Naive B cell (primary cell): ENCODE measurements at regions not wholly inside any gene's neighbourhood (a gene's known extent, or its start where the extent isn't known, plus 50 kb on each side); places are given as distances from the start of the nearest gene placed in this dataset.

Source experiments
- ATAC-seq, 2 donors: fragments of 150-1000 bp; cut with Tn5 transposase; 2 replicates each; pipeline ENCODE4 v1.10.0; 2021; ENCODE audit warnings: low read depth in 2 of 2, mild to moderate bottlenecking in 2 of 2, moderate library complexity in 2 of 2
- DNase-seq: peaks from one replicate; pipeline ENCODE4 v3.0.0; 2022
- H3K27ac Mint-ChIP-seq, 6 donors: one replicate each; pipeline ENCODE4 v1.8.0; 2020 to 2022; ENCODE audit warnings: mild to moderate bottlenecking in 6 of 6, mixed read lengths in 6 of 6, moderate library complexity in 5 of 6, inconsistent platforms in 2 of 6
- H3K27me3 Mint-ChIP-seq, 3 donors: one replicate each; pipeline ENCODE4 v1.8.0; 2021 to 2022; ENCODE audit warnings: mixed read lengths in 3 of 3, mild to moderate bottlenecking in 1 of 3
- H3K36me3 Mint-ChIP-seq, 2 donors: one replicate each; pipeline ENCODE4 v1.8.0; 2020 to 2022; ENCODE audit warnings: mixed read lengths in 2 of 2, inconsistent platforms in 1 of 2, mild to moderate bottlenecking in 1 of 2
- H3K4me1 Mint-ChIP-seq, 3 donors: one replicate each; pipeline ENCODE4 v1.8.0; 2020 to 2022; ENCODE audit warnings: mixed read lengths in 3 of 3, inconsistent platforms in 1 of 3, mild to moderate bottlenecking in 1 of 3, moderate library complexity in 1 of 3
- H3K4me3 Mint-ChIP-seq, 8 donors: one replicate each; pipeline ENCODE4 v1.8.0; 2020 to 2022; ENCODE audit warnings: mild to moderate bottlenecking in 8 of 8, mixed read lengths in 8 of 8, moderate library complexity in 8 of 8, inconsistent platforms in 2 of 8
- H3K9me3 Mint-ChIP-seq, 7 donors: one replicate each; pipeline ENCODE4 v1.8.0; 2020 to 2022; ENCODE audit warnings: mixed read lengths in 7 of 7, mild to moderate bottlenecking in 5 of 7, inconsistent platforms in 2 of 7, moderate library complexity in 1 of 7

- Mint-ChIP-seq H3K27ac (no peak overlapping the region), H3K4me3 (peak overlapping the region in 1 of 8 donors; percentile 34), H3K36me3 (no peaks in the 10 kb centered on the region), H3K27me3 (no peaks in the 10 kb centered on the region), H3K4me1 (peaks cover 0 to 3% (median 0%) of the 10 kb centered on the region in 3 donors), H3K9me3 (peaks cover 0 to 11% (median 9%) of the 10 kb centered on the region in 7 donors)
- no peak for DNase-seq
- no peak for ATAC-seq
Observed at GRCh38 chr5:74099538-74100267, 473.7 kb downstream of the ARHGEF28 start.

DNA sequence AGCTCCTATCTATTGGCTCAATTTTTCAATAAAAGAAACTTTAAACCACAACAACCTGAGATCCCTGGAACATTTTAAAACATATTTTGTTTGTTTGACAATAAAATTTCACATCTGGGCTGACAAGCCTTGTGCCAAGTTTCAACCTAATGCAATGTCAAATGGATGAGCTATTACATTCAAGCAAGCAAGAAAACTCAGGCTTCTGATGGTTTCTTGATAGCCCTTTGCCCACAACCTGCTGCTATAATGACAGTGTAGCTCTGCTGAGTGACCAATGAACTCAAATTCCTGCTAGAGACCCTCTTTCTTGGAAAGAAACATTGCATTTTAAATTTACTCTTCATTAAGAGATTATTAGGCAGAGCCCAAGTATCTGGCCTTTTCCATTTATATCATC lies 472.9 kb downstream of the ARHGEF28 start:
- Mint-ChIP-seq H3K9me3 (peaks cover 0 to 11% (median 9%) of the 10 kb centered on the region in 7 donors), H3K4me3 (no peak overlapping the region), H3K27me3 (no peaks in the 10 kb centered on the region), H3K4me1 (peaks cover 0 to 3% (median 0%) of the 10 kb centered on the region in 3 donors), H3K36me3 (no peaks in the 10 kb centered on the region), H3K27ac (no peak overlapping the region)
- ATAC-seq (no peak), DNase-seq (no peak)

- no peaks in the 10 kb centered on the region for H3K27me3 Mint-ChIP-seq
- H3K4me3 Mint-ChIP-seq: no peak overlapping the region
- H3K36me3 Mint-ChIP-seq: no peaks in the 10 kb centered on the region
- peaks cover 0 to 11% (median 9%) of the 10 kb centered on the region in 7 donors for H3K9me3 Mint-ChIP-seq
- no peak for DNase-seq
- peaks cover 0 to under 1% (median 0%) of the 10 kb centered on the region in 3 donors for H3K4me1 Mint-ChIP-seq
- no peak overlapping the region for H3K27ac Mint-ChIP-seq
- ATAC-seq: no peak
Observed at GRCh38 chr5:74098456-74098855, 472.5 kb downstream of the ARHGEF28 start.

GRCh38 chr5:74096325-74096724 lies 470.3 kb downstream of the ARHGEF28 start:
- DNase-seq (no peak), ATAC-seq (no peak)
- no peaks in the 10 kb centered on the region for H3K4me1 Mint-ChIP-seq
- H3K4me3 Mint-ChIP-seq: no peak overlapping the region
- H3K27me3 Mint-ChIP-seq: no peaks in the 10 kb centered on the region
- H3K27ac Mint-ChIP-seq: no peak overlapping the region
- peaks cover 0 to 11% (median 9%) of the 10 kb centered on the region in 7 donors for H3K9me3 Mint-ChIP-seq
- H3K36me3 Mint-ChIP-seq: no peaks in the 10 kb centered on the region

- no peaks in the 10 kb centered on the region for H3K36me3 Mint-ChIP-seq
- H3K9me3 Mint-ChIP-seq: peaks cover 0 to 11% (median 9%) of the 10 kb centered on the region in 7 donors
- H3K27me3 Mint-ChIP-seq: no peaks in the 10 kb centered on the region
- no peaks in the 10 kb centered on the region for H3K4me1 Mint-ChIP-seq
- ATAC-seq (no peak), DNase-seq (no peak)
- H3K27ac Mint-ChIP-seq: no peak overlapping the region
- no peak overlapping the region for H3K4me3 Mint-ChIP-seq
Observed at GRCh38 chr5:74095871-74096270, 469.9 kb downstream of the ARHGEF28 start.

DNA sequence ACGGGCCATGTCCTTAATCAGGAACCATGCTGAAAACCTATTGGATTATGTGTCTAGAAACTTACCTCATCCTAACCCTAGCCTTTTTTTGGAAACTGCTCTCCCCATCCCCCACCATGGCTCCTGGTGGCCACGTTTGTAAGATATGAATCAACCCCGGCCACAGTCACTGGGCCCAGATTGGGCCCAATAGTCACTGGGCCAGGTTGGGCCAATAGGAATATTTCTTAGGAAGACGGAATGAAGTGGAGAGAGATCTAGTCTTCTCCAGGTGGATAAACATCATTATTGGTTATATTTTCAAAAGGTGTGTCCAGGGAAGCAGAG lies 468.7 kb downstream of the ARHGEF28 start:
- no peaks in the 10 kb centered on the region for H3K27me3 Mint-ChIP-seq
- DNase-seq: no peak
- no peak for ATAC-seq
- H3K9me3 Mint-ChIP-seq: peaks cover 0 to 7% (median 5%) of the 10 kb centered on the region in 7 donors
- no peak overlapping the region for H3K27ac Mint-ChIP-seq
- H3K4me3 Mint-ChIP-seq: no peak overlapping the region
- H3K36me3 Mint-ChIP-seq: no peaks in the 10 kb centered on the region
- H3K4me1 Mint-ChIP-seq: no peaks in the 10 kb centered on the region

DNA sequence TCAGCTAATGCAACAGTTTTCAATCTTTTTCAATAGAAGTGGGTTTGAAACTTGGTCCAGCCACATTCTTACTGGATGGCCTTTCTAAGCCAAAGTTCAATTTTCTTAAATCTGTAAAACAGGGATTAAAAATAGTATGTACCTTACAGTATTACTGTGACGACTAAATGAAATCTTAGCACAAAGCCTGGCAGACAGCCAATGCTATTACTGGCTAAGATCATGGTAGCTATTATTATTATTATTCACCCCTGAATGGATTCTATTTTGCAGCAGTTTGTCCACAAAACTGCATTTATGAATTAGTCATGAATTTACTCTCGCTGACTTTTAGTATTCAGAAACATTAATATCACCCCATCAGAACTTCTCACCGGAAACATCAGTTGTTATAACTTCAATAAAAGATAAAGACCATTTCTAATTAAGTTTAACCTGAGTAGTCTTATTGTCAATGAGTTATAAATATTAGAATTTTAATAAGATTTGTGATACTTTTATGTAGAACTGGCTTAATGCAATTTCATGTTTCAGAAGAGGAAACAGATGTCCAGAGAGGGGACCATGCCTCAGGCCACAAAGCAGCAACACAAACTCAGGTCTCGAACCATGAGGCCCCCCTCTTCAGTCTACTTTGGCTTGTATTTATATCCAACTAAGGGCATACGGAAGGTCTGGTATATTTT lies 468.2 kb downstream of the ARHGEF28 start:
- H3K4me1 Mint-ChIP-seq: no peaks in the 10 kb centered on the region
- no peaks in the 10 kb centered on the region for H3K36me3 Mint-ChIP-seq
- H3K27ac Mint-ChIP-seq: no peak overlapping the region
- ATAC-seq (no peak), DNase-seq (no peak)
- no peak overlapping the region for H3K4me3 Mint-ChIP-seq
- H3K9me3 Mint-ChIP-seq: peaks cover 0 to 3% (median under 1%) of the 10 kb centered on the region in 7 donors
- H3K27me3 Mint-ChIP-seq: no peaks in the 10 kb centered on the region

- H3K36me3 Mint-ChIP-seq: no peaks in the 10 kb centered on the region
Observed at GRCh38 chr5:74093561-74093960, 467.6 kb downstream of the ARHGEF28 start.

GRCh38 chr5:74092766-74093165 lies 466.8 kb downstream of the ARHGEF28 start:
- H3K27me3 Mint-ChIP-seq: no peaks in the 10 kb centered on the region
- no peak overlapping the region for H3K27ac Mint-ChIP-seq
- DNase-seq (no peak), ATAC-seq (no peak)
- no peaks in the 10 kb centered on the region for H3K9me3 Mint-ChIP-seq
- H3K4me3 Mint-ChIP-seq: no peak overlapping the region
- no peaks in the 10 kb centered on the region for H3K36me3 Mint-ChIP-seq
- H3K4me1 Mint-ChIP-seq: no peaks in the 10 kb centered on the region

More at GRCh38 chr5:74093561-74093960, 467.6 kb downstream of the ARHGEF28 start:
- Mint-ChIP-seq H3K27ac (no peak overlapping the region), H3K9me3 (peaks cover 0 to 3% (median 0%) of the 10 kb centered on the region in 7 donors), H3K4me3 (no peak overlapping the region), H3K27me3 (no peaks in the 10 kb centered on the region), H3K4me1 (no peaks in the 10 kb centered on the region)
- no peak for DNase-seq
- ATAC-seq: no peak

- ATAC-seq: no peak
- DNase-seq: no peak
- Mint-ChIP-seq H3K4me1 (no peaks in the 10 kb centered on the region), H3K36me3 (no peaks in the 10 kb centered on the region), H3K9me3 (no peaks in the 10 kb centered on the region), H3K27ac (no peak overlapping the region), H3K4me3 (no peak overlapping the region), H3K27me3 (no peaks in the 10 kb centered on the region)
Observed at GRCh38 chr5:74085782-74086181, 459.8 kb downstream of the ARHGEF28 start.

DNA sequence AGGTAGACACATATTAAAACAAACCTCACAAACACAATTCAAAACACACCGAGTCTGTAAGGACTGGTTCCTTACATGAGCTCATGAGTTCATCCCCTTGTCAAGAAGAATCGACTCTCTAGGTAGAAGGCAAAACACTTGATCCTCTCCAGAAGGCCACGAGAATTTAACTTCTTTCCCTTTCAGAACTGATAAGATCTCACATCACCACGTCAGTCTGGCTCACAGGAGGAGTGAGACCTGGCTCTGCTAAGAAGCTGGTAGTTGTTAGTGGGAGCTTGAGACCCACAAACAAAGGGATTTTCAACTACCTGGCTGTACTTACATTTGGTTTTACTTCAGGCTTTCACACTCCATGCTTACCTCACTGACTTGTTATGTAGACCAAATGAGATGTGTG lies 459.2 kb downstream of the ARHGEF28 start:
- Mint-ChIP-seq H3K4me1 (no peaks in the 10 kb centered on the region), H3K36me3 (no peaks in the 10 kb centered on the region), H3K27me3 (no peaks in the 10 kb centered on the region)

GRCh38 chr5:74083096-74083791 lies 457.2 kb downstream of the ARHGEF28 start:
- Mint-ChIP-seq H3K4me3 (no peak overlapping the region), H3K4me1 (no peaks in the 10 kb centered on the region), H3K36me3 (no peaks in the 10 kb centered on the region), H3K27ac (peak overlapping the region in 1 of 6 donors; percentile 69), H3K9me3 (no peaks in the 10 kb centered on the region), H3K27me3 (peaks cover 0 to 6% (median 0%) of the 10 kb centered on the region in 3 donors)
- no peak for ATAC-seq
- no peak for DNase-seq

More for the DNA sequence above, 459.2 kb downstream of the ARHGEF28 start:
- Mint-ChIP-seq H3K27ac (peak overlapping the region in 1 of 6 donors; percentile 8), H3K4me3 (no peak overlapping the region), H3K9me3 (no peaks in the 10 kb centered on the region)
- ATAC-seq (no peak), DNase-seq (no peak)

DNA sequence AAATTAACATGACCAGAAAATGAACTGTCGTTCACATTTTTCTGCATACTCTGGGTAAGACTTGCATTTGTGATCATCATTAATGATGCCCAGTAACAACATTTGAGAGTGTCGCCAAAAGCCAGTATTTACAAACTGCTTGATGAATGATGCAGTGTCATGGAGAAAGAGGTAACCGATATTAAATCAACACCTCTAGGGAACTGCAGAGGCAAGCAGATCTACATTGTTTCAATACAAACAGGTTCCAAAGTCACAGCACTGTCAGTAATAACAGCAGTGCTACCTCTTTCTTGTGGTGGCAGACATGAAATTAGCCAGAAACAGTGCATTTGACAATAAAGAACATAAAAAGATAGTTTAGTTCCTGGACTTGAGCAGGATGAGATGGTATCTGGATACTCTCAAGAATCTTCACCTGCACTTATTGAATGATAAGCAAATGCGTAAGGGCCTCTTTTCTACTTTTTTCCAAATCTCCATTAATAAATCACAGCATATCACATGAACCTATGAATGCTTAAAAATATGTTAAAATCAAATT lies 456.6 kb downstream of the ARHGEF28 start:
- DNase-seq (no peak), ATAC-seq (no peak)
- Mint-ChIP-seq H3K27me3 (peaks cover 0 to 12% (median 0%) of the 10 kb centered on the region in 3 donors), H3K4me1 (no peaks in the 10 kb centered on the region), H3K27ac (no peak overlapping the region), H3K36me3 (no peaks in the 10 kb centered on the region), H3K4me3 (no peak overlapping the region), H3K9me3 (no peaks in the 10 kb centered on the region)
